ENCODE measurements at regions not wholly inside any gene's neighbourhood (a gene's known extent, or its start where the extent isn't known, plus 50 kb on each side); places are given as distances from the start of the nearest gene placed in this dataset.

DNA sequence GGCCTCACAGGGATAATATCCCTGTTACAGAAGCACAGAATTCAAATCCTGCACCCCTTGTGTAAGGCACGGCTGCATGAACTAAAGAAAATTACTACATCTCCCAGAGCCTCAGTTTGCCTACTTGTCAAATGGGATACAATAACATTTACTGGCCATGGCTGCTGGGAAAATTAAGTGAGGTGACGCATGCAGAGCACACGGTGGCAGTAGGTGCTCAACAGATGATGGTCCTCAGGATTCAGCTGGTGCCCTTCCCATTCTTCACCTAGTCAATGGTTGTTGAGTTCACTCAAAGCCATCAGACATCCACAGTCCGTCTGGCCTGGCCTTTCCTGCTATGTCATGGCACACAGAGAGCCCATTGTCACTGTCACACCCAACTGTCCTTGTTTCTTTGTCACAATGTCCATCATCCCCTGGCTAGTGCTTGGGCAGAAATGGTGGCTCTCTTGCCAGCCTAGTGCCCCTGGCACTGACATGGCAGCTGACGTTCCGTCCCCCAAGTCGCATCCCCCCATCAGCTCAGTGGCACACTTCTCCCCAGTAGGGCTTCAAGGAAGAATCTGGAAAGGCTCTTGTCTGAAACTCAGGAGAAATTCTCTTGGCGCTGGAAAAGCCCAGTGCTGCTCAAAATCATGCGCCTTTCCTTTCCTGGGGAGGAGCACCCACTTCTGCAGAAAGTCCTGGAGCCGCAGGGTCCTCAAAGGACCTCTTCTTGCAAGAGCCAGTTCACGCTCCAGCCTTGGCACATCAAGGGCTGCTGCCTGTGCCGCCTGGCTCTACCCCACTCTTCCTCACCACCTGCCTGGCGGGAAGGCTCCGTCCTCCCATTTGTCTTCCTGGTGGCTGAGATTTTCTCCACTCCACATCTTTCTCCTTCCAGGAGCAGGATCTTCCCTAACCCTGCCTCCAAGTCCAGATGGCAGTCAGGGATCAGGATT, 55.9 kb upstream of the SLC66A3 start:
- H3K9me3 Mint-ChIP-seq = no peaks in the 10 kb centered on the region
- intact Hi-C loops (cut with micrococcal nuclease) = no loop called here
- POLR2A ChIA-PET = no interaction called here
- peaks cover 9% of the 10 kb centered on the region for H3K27me3 Mint-ChIP-seq
- no peak overlapping the region for H3K27ac Mint-ChIP-seq
- H3K36me3 Mint-ChIP-seq (ENCODE audit: low read depth) = no peaks in the 10 kb centered on the region
- ATAC-seq (ENCODE audit: low read depth) = no peak
- H3K4me3 Mint-ChIP-seq = no peak overlapping the region
- no peaks in the 10 kb centered on the region for H3K4me1 Mint-ChIP-seq
- no peak for DNase-seq
- CTCF ChIA-PET = no interaction called here
- TF ChIP-seq, protein P1, sequence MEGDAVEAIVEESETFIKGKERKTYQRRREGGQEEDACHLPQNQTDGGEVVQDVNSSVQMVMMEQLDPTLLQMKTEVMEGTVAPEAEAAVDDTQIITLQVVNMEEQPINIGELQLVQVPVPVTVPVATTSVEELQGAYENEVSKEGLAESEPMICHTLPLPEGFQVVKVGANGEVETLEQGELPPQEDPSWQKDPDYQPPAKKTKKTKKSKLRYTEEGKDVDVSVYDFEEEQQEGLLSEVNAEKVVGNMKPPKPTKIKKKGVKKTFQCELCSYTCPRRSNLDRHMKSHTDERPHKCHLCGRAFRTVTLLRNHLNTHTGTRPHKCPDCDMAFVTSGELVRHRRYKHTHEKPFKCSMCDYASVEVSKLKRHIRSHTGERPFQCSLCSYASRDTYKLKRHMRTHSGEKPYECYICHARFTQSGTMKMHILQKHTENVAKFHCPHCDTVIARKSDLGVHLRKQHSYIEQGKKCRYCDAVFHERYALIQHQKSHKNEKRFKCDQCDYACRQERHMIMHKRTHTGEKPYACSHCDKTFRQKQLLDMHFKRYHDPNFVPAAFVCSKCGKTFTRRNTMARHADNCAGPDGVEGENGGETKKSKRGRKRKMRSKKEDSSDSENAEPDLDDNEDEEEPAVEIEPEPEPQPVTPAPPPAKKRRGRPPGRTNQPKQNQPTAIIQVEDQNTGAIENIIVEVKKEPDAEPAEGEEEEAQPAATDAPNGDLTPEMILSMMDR (IDR thresholded peaks at IDR 0.05) = no peak

DNA sequence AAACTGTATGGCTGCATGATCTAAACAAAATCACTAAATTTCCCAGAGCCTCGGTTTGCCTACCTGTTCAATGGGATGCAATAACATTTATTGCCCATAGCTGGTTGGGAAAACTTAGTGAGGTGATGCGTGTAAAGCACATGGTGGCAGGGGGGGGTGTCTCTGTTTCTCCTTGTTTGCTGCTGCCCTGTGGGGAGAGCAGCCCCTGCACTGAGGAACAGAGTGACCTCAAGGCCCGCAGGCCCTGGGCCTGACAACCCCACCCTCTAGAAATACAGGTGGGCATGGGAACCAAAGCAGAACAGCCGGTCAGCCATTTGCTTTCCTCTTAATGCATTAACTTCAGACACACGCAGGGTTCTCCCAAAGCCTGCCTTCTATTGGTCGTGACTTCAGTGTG, 55.1 kb upstream of the SLC66A3 start:
- Mint-ChIP-seq H3K9me3 (no peaks in the 10 kb centered on the region), H3K4me3 (no peak overlapping the region), H3K27ac (no peak overlapping the region), H3K4me1 (no peaks in the 10 kb centered on the region), H3K36me3 (ENCODE audit: low read depth) (no peaks in the 10 kb centered on the region), H3K27me3 (peaks cover 9% of the 10 kb centered on the region)
- ChIA-PET POLR2A (no interaction called here), CTCF (no interaction called here)
- ATAC-seq (ENCODE audit: low read depth) = no peak
- intact Hi-C loops (cut with micrococcal nuclease) = no loop called here
- TF ChIP-seq, protein P1 (IDR thresholded peaks at IDR 0.05) = no peak
- DNase-seq = no peak

DNA sequence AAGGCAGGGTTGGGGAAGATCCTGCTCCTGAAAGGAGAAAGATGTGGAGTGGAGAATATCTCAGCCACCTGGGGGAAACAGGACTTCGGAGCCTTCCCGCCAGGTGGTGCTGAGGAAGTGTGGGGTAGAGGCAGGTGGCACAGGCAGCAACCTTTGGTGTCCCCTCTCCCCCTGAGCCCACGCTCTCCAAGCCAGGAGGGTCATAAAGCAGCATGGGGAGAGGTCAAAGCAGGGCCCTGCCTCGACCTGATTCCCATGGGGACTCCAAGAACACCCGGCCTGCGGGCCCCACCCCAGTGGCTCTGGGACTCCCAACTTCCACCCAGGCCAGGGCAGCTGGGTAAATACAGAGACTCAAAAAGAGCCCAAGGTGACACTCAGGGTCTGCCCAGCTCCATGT, 54.3 kb upstream of the SLC66A3 start:
- ATAC-seq (ENCODE audit: low read depth) = no peak
- TF ChIP-seq, protein P1 (IDR thresholded peaks at IDR 0.05) = no peak
- H3K27ac Mint-ChIP-seq = no peak overlapping the region
- no peak for DNase-seq
- intact Hi-C loops (cut with micrococcal nuclease) = no loop called here
- no peaks in the 10 kb centered on the region for H3K9me3 Mint-ChIP-seq
- H3K4me1 Mint-ChIP-seq = no peaks in the 10 kb centered on the region
- H3K4me3 Mint-ChIP-seq = no peak overlapping the region
- H3K36me3 Mint-ChIP-seq (ENCODE audit: low read depth) = no peaks in the 10 kb centered on the region
- POLR2A ChIA-PET = no interaction called here
- H3K27me3 Mint-ChIP-seq = peaks cover 9% of the 10 kb centered on the region
- CTCF ChIA-PET = no interaction called here

DNA sequence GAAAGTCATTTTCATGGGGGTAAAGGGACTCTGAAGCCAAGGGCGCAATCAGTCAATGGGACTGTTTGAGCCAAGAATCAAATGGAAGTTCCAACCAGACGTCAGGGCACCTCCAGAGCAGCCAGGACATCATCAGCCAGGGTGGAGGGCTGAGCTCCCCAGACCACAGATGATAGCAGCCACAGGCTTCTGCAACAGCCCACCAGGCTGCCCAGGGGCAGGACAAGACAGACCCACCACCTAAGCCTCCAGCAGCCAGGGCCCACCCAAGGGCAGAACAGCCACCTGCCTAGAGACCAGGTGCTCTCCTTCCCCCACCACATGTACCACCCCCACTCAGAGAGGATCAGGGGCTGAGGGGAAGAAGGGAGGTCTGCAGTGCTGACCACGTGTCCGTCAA, 53.8 kb upstream of the SLC66A3 start:
- TF ChIP-seq, protein P1 (IDR thresholded peaks at IDR 0.05) = no peak
- ChIA-PET CTCF (no interaction called here), POLR2A (no interaction called here)
- no peaks in the 10 kb centered on the region for H3K4me1 Mint-ChIP-seq
- H3K27me3 Mint-ChIP-seq = peaks cover 9% of the 10 kb centered on the region
- H3K9me3 Mint-ChIP-seq = no peaks in the 10 kb centered on the region
- intact Hi-C loops (cut with micrococcal nuclease) = no loop called here
- H3K36me3 Mint-ChIP-seq (ENCODE audit: low read depth) = no peaks in the 10 kb centered on the region
- H3K4me3 Mint-ChIP-seq = no peak overlapping the region
- ATAC-seq (ENCODE audit: low read depth) (no peak), DNase-seq (no peak)
- no peak overlapping the region for H3K27ac Mint-ChIP-seq

DNA sequence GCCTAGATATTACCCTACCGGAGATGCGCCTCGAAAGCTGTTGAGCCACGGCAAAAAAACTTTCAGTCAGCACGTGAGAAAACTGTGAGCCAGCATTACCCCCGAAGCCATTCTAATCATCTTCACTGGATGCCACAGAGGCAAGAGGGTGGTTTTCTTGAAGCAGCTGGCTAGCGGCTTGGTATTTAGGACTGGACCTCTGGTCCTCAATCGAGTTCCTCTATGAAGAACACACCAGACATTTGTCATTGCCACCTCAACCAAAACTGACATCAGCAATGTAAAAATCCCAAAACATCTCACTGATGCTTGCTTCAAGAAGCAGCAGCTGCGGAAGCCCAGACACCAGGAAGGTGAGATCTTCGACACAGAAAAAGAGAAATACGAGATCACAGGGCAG, 52.8 kb upstream of the SLC66A3 start:
- TF ChIP-seq, protein P1 (IDR thresholded peaks at IDR 0.05) = no peak
- intact Hi-C loops (cut with micrococcal nuclease) = no loop called here
- Mint-ChIP-seq H3K4me1 (no peaks in the 10 kb centered on the region), H3K27me3 (peaks cover 9% of the 10 kb centered on the region), H3K36me3 (ENCODE audit: low read depth) (no peaks in the 10 kb centered on the region), H3K9me3 (no peaks in the 10 kb centered on the region), H3K4me3 (no peak overlapping the region), H3K27ac (no peak overlapping the region)
- ATAC-seq (ENCODE audit: low read depth) = no peak
- no peak for DNase-seq
- ChIA-PET POLR2A (no interaction called here), CTCF (no interaction called here)
